ENCODE measurements at regions not wholly inside any gene's neighbourhood (a gene's known extent, or its start where the extent isn't known, plus 50 kb on each side); places are given as distances from the start of the nearest gene placed in this dataset.
A peak's percentile ranks its signal among the peaks of the same experiment; 100 is the strongest.

DNA sequence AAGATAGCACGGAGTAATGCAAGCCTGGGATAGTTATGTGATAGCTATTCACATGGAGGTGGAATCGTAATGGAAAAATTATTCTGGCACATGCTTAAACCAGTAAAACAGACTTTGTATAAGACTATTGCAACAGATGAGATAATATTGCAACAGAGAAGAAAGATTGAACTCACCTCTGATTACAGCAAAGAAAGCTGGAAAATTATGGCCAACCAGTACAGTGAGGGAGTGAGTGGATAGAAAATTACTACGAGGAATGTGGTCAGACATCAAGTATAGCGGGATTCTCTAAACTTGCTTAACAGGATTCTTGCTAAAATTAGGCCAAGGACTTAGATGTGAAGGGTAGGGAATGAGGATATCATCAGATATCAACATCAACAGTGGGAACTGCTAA is 397.6 kb upstream of the KLHL1 start:
- DNase-seq (ENCODE audit: low spot score) = no peak

DNA sequence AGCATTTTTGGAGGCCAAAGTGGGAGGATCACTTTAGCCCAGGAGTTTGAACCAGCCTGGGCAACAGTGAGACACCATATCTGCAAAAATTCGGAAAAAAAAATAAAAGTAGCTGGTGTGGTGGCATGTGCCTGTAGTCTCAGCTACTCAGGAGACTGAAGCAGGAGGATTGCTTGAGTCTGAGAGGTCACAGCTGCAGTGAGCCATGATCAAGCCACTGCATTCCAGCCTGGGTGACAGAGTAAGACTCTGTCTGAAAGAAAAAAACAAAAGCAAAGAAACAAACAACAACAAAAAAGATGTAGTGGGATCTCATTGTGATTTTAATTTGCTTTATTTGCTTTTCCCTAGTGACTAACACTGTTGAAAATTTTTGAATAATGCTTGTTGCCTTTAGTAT is 394.7 kb upstream of the KLHL1 start:
- DNase-seq (ENCODE audit: low spot score) = no peak

DNA sequence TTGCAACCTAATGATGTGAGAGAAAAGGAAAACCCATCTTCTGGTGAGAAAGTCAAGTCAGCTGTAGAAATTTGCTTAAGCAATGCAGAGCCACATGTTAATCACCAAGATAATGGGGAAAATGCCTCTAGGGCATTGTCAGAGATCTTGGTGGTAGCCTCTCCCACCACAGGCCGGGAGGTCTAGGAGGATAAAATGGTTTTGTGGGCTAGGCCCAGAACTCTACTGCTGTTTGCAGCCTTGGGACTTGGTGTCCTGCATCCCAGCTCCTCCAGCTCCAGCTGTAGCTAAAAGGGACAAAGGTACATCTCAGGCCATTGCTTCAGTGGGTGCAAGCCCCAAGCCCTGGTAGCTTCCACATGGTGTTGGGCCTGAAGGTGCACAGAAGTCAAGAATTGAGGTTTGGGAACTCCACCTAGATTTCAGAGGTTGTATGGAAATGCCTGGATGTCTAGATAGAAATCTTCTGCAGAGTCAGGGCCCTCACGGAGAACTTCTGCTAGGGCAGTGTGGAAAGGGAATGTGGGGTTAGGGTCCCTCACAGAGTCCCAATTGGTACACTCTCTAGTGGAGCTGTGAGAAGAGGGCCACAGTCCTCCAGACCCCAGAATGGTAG is 382.2 kb upstream of the KLHL1 start:
- DNase-seq (ENCODE audit: low spot score) = no peak

DNA sequence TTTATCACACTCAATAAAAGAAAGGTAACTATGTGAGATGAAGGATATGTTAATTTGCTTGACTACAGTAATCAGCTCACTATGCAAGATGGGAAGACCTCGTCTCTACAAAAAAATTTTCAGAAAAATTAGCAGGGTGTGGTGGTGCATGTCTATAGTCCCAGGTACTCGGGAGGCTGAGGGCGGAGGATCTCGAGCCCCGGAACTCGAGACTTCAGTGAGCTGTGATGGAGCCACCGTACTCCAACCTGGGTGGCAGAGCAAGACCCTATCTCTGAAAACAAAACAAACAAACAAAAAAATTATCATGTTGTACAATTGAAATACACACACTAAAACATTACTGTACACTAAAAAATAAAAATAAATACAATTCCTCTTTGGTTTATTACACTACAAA is 376.7 kb upstream of the KLHL1 start:
- no peak for DNase-seq (ENCODE audit: low spot score)

DNA sequence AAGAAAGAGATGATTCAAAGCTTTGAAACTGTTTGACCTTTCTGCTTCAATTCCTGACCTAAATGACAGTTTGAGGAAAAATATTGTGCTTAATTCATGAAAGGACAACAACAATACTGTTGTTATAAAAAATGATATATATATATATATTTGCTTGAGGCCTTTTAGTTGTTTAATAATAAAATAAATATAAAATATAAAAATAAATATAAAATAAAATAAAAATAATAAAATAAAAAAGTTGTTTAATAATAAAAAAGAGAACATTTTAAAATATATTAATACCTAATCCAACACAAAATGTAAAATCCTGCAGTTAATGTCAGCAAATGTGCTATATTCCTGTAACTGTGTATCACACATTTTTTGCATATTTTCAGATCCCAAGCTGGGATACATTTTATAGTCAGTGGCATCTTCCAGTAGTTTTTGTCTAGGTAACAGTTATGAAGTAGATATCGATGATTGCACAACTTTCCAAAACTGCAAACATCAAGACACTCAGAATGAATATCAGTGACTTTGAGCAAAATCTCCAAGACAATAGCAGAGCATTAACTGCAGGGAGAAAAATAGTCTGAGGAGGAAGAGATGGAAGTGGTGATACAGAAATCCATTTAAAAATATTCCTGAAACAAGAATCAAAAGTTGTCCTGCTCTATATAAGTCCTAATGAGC is 375.5 kb upstream of the KLHL1 start:
- no peak for DNase-seq (ENCODE audit: low spot score)

DNA sequence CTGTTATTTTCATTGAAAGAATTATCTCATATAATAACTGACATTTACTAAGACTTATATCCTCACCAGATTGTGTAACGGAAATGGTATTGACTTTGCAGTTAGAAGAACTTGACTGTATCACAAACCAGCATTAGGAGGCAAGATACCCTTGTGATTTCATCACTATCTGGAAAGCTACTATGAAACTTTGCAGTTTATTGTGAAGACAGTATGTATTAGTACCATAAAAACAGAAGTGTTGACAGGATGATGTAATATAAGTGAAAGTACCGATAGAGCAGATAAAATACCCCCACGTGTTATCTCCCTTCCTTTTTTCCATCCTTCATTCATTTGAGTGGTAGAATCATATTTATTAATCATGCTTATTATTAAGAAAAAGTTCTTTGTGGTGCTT is 365.7 kb upstream of the KLHL1 start:
- DNase-seq (ENCODE audit: low spot score) = no peak

DNA sequence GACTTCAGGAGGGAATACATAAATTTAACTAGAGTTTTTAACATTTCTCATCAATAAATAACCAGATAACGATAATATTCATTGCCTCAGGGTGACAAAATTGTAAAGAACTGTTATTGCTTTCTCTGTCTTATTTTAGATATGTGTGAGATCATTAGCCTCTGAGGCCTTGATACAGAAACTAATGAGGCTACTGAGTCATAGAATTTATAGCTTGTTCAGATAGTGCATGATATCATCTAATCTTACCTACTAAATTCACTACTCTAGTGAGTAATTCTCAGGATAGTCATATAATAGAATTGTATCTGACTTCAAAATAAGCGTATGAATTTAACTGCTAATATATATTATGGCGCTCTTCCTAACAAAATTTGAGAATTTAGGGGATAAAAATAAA is 360.8 kb upstream of the KLHL1 start:
- no peak for DNase-seq (ENCODE audit: low spot score)

DNA sequence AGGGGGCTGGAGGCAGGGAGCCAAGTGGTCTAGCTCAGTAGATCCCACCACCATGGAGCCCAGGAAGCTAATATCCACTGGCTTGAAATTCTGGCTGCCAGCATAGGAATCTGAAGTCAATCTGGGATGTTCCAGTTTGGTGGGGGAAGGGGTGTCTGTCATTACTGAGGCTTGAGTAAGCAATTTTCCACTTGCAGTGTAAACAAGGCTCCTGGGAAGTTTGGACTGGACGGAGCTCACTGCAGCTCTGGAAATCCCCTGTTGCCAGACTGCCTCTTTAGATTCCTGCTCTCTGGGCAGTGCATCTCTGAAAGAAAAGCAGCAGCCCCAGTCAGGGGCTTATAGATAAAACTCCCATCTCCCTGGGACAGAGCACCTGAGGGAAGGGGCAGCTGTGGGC is 349.2 kb upstream of the KLHL1 start:
- peak; percentile 29 for DNase-seq (ENCODE audit: low spot score)

DNA sequence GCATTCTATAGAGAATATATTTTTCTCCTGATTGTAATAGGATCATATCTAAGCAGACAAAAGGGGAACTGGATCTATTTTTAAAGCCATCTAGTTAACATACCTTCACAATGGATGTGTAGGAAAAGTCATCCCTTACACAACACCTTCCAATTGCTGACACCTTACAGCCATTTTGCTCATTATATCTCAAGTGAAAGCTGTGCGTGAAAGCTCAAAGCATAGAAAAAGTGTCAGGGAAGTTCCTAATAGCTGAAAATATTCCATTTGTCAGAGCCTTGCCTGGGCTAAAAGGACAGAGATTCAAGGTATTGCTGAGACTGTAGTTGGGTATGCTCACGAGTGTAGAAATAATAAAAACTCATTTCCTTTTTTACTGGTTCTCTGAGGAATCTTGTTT is 340.6 kb upstream of the KLHL1 start:
- no peak for DNase-seq (ENCODE audit: low spot score)

DNA sequence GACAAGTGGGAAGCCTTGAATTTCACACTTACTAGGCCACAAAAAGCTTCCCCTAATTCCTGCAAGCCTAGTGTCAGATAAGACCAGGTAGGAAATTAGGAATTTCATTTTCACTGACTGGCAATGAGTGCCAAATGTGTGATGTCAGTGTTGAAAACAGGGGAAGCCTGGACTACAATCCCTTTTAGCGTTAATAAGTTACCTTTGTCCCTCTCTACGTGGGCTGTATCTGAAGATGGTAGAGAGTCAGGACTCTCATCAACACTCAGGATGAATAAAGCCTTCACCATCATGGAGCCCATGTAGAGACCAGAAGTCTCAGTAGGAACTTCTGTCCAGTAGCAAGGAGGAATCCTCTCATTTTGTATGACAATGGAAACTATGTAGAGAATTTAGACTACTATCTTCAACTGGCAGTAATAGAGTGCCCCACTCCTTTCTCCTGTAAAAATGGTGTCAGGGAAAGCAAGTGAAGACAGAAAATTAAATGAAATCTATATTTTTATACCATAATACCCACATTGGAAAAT is 324.1 kb upstream of the KLHL1 start:
- no peak for DNase-seq (ENCODE audit: low spot score)

DNA sequence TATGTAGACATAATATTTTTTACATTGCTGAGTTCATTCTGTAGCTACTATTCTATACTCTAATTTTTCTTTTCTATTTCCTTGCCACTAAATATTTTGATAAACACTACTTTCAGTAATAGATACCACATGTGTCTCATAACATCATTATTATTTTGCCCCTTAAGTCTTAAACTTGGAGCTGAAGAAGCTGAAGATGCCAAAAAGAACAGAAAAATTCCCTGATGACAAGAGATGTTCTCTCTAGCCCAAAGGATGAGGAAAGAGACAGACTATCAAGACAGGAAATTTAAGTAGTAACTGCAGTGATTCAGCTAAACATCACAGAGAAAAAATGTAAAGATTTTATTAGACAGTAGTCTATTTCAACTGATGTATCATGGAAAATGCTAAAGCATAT is 322.0 kb upstream of the KLHL1 start:
- no peak for DNase-seq (ENCODE audit: low spot score)

DNA sequence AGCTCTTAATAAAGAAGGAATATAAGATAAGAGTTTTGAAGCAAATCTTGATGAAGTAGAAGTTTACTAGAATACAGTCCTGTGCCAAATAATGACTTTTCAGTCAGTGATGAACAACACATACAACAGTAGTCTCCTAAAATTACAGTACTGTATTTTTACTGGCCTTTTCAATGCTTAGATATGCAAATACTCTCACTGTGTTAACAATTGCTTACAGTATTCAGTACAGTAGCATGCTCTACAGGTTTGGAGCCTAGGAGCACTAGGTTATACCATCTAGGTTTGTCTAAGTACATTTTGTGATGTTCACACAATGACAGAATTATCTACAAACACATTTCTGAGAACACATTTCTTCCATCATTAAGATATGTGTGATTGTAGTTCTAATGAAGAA is 316.7 kb upstream of the KLHL1 start:
- no peak for DNase-seq (ENCODE audit: low spot score)

DNA sequence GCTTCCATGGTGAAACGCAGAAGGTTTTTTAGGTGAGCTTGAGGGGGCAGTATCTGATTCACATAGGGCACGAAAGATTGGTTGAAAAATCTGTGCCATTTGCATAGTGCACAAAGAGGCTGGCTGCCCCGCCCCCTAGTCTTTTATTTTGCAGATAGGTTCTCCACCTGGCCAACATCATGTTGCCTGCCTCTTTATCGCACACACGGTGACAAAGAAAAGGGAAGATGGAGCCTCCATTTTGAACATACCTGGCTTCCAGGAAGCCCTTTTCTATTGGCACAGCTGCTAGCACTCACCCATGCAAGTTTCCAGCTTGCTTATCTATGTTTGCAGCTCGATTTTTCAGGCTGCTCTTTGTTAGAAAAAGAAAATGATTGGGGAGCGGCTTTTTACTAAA is 316.2 kb upstream of the KLHL1 start:
- no peak for DNase-seq (ENCODE audit: low spot score)

DNA sequence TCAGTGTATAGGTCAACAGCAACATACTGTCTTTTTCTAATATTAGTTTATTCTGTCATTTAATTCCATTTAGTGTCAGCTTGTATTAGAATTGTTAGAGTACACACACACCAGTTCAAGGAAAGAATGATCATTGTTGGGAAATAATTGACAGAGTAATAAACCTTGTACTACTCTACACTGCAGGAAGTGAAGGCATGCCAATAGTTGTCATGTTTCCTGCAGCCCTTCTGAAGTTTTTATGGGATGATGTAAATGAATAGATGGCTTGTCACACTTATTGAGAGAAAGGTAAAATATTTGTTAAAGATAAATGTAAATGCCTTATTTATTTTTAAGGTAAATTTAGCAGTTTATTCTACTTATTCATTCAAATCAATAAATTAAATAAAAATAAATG is 306.9 kb upstream of the KLHL1 start:
- peak; percentile 30 for DNase-seq (ENCODE audit: low spot score)

DNA sequence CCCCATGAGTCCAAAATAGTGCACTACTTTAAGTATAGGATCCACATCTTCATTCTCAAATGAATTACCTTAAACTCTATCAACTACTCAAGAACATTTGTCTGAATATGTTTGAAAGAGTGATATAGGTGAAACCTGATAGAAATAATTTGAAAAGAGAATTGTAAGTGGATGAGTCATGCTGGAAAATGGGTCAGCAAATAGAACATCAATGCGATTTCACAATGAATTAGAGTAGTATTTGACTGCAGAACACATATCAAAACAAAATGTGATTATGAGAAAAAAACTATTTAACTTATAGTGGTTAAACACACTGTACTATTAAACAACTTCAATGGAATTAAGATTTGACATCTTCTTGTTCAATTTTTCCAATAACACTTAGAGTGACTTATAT is 300.6 kb upstream of the KLHL1 start:
- no peak for DNase-seq (ENCODE audit: low spot score)

DNA sequence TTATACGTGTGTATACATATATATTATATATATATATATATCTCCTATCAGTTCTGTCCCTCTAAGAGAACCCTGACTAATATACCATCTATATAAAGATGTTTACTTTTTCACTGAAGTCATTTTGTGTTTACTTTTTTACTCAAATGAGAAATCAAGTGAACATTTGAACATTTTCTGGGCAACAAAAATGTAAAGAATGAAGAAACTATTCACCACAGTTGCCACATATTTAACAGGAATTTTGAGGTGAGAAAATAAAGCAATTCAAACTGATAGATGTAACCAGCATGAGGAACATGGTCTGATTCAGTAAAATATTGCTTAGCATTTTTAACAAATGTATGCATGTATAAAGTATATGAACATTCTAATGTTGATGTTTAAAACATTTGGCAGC is 299.2 kb upstream of the KLHL1 start:
- DNase-seq (ENCODE audit: low spot score) = no peak

DNA sequence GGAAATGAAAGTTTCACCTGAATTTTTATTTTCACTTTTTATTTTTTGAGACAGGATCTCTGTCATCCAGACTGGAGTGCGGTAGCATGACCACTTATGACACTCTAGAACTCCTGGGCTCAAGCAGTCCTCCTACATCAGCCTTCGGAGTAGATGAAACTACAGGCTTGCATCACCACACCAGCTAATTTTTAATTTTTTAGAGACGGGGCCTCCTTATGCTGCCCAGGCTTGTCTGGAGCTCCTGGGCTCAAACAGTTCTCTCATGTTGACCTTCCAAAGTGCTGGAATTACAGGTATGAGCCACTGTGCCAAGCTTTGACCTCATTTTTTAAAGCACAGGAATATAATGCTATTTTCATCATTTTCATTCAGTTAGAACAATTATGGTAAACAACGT is 297.0 kb upstream of the KLHL1 start:
- no peak for DNase-seq (ENCODE audit: low spot score)

DNA sequence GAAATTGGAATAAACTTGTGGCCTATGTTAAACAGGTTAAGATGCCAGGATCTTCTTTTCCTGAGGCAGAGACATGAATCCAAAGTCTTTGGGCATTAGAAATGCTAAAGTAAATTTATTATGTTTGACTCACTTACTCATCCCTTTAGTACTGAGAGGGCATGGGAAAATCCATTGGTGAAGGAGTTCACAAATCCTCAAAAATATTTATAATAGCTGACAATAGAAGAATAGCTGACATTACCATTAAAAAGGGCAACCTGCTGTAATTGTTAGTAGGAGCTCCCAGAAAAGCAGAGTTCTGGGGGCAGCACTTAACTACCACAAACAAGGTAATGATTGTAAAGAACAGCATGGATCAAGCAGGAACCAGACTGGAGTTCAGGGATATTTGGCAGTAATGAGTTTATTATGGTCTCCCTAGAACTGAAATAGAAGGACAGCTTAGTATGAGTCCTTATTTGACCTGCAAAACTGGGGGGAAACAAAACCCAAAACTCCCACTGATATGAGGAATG is 285.8 kb upstream of the KLHL1 start:
- DNase-seq (ENCODE audit: low spot score) = no peak

DNA sequence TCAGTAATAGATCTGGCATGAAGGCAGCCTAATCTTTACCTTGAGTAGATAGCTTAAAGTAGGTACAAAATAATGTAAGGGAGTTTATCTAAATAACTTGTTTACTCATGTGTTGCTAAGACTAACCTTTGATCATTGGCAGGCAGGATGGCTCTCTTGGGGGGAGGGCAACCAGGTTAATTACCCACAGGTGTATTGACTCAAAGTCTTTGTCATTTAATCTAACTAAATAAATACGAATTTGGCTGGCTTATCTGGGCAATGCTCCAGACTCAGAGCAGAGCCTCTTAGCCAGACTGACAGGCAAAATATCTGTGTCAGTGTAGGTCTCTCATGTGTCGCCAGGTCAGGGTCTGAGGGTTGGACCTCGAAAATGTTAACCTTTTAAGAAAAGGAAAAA is 283.4 kb upstream of the KLHL1 start:
- DNase-seq (ENCODE audit: low spot score) = no peak

DNA sequence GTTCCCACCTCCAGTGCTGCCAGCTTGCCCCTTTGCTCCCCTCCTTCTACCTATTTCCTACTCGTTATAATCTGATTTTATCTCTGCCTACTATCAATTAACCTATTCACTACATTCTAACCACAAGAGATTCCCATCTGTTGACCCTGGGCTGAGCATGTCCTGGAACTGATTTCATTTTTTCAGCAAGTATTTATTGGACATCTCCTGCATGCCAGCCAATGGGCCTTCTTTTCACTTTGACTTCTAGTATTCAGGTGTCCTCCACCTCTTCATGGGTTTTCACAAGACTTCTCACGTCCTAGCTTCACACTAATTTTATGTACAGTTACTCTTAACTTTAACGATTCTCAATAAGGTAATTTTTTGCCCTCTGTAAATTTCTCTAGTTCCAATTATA is 282.7 kb upstream of the KLHL1 start:
- no peak for DNase-seq (ENCODE audit: low spot score)

DNA sequence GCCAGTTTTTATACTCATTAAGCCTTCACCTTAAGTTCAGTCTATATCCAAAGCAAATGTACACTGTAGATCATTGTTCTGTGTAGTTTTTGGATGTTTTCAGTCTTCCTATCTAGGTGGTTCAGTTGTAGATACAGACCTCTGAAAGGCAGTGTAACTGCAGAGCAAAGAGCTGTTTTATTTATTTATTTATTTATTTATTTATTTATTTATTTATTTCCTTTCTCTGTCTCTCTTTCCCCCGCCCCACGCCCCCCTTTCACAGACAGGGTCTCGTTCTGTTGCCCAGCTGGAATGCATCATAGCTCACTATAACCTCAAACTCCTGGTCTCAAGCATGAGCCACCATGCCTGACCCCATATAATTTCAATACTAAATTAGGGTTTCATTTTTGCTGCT is 281.8 kb upstream of the KLHL1 start:
- no peak for DNase-seq (ENCODE audit: low spot score)

DNA sequence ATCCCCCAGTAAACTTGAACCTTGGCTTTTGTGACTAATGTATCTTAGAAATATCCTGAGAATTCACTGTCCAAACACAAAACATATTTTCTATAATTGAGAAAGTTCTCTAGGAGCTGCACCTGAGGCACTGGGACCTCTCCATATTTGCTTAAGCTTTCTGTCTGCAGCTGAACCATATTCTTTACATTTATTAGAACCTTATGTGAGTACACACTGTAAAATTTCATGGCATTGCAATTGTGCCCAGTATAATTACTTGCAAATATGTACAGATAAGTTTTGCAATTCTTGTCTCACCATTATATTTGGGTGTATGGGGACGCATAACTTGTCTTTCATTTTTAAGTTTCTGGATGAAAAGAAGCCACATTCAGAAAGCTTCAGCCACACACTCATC is 280.7 kb upstream of the KLHL1 start:
- DNase-seq (ENCODE audit: low spot score) = no peak

DNA sequence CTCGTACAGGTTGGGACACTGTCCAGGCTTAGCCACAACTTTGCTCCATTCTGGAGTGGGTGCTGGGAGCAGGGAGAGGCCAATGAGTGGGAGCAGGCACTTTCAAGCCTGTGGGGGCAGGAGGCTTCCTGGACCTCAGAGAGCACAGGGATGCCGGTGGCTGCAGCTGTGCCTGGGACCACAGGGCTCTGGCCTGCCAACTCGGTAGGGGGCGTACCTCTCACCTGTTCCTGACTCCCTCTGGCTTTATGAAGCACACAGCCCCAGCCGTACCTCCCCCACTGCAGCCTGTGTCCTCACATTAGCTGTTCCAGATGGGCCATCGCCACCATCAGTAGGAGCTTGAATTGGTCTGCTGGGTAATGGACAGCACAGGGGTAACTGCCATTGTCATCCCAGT is 278.7 kb upstream of the KLHL1 start:
- no peak for DNase-seq (ENCODE audit: low spot score)

DNA sequence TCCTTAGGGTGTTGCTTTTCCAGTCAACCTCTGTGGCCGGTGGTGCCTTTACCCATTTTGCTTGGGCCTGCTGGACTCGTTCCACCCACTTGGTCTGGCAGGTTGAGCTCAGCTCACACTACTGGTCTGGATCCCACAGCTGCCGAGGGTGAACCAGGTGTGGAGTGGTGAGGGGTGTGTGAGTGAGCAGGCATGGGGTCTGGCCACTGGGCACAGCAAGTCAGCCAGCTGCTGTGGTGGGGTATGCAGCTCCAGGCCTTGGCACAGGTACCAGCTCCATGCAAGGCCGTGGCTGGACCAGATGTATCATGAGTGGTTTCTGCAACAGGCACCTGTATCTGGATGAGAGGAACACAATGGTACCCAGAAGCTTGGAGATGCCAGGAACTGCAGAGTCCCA is 277.6 kb upstream of the KLHL1 start:
- DNase-seq (ENCODE audit: low spot score) = no peak
